NCI-H69 (cell line): ENCODE measurements at regions not wholly inside any gene's neighbourhood (a gene's known extent, or its start where the extent isn't known, plus 50 kb on each side); places are given as distances from the start of the nearest gene placed in this dataset.

Experiments used
- DNase-seq: peaks from one replicate; lab custom pipeline; 2025; lab: John Stamatoyannopoulos, UW

- DNase-seq = no peak
Observed at GRCh38 chr9:80233102-80233843, 661.5 kb downstream of the TLE4 start.

GRCh38 chr9:80231318-80232236 is 659.8 kb downstream of the TLE4 start:
- DNase-seq = no peak

GRCh38 chr9:80223897-80224296 is 652.1 kb downstream of the TLE4 start:
- no peak for DNase-seq

GRCh38 chr9:80222466-80223169 is 650.9 kb downstream of the TLE4 start:
- no peak for DNase-seq

- peak; percentile 62 for DNase-seq
Observed at GRCh38 chr9:80218328-80218727, 646.6 kb downstream of the TLE4 start.

DNA sequence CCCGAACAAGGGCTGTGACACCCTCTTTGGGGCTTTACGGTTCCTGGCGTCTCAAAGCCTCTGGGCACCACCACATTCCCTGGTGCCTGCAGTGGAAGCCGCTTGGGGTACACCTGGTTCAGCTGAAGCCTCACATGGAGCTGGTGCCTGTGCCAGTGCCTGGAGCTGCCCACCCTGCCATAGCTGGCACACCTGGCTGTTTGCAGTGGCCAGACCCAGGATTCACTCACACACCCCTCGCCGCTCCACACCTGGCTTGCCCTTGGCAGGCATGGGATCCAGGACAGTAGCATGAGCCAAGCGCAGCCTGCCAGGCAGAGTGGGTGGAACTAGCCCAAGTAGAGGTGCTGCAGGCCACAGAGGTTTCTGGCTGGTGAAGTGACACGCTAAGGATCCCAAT is 641.8 kb downstream of the TLE4 start:
- DNase-seq = no peak

- DNase-seq = no peak
Observed at GRCh38 chr9:80208696-80209095, 636.9 kb downstream of the TLE4 start.

DNA sequence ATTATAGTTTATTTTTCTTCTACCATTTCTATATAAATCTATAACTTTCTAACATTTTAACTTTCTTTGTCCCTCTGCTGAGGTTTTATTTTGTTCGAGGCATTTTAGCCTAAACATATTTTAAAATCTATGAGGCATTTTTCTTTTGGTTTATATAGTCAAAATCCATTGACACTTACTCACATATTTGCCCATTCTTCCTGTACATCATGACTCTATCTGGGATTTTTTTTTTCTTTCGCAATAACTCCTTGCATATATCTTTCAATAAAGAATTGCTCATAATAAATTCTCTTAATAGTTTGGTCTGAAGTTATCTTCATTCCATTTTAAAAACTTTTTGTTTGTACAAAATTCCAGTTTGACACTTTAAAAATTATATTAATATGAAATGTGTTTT is 632.3 kb downstream of the TLE4 start:
- DNase-seq = no peak

DNA sequence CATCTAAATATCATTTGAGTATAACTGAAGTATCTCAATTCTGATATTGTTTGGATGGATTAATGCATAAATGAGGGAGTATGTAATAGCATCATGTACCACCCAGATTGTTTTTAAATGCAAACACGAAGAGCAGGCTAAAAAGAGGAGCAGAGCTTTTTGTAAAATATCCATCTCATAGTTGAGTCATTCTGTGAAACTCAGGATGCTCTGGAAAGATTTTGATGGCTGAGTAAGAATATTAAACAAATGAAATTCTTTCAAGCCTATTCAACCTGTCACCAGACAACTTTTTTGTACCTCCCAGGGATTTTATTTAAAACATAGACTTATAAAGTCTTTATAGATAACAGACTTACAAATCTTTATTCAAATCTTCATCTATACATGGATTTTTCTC is 625.9 kb downstream of the TLE4 start:
- DNase-seq = no peak

GRCh38 chr9:80191108-80191507 is 619.3 kb downstream of the TLE4 start:
- no peak for DNase-seq

GRCh38 chr9:80188579-80188978 is 616.8 kb downstream of the TLE4 start:
- no peak for DNase-seq

GRCh38 chr9:80185112-80185738 is 613.5 kb downstream of the TLE4 start:
- DNase-seq = no peak

DNA sequence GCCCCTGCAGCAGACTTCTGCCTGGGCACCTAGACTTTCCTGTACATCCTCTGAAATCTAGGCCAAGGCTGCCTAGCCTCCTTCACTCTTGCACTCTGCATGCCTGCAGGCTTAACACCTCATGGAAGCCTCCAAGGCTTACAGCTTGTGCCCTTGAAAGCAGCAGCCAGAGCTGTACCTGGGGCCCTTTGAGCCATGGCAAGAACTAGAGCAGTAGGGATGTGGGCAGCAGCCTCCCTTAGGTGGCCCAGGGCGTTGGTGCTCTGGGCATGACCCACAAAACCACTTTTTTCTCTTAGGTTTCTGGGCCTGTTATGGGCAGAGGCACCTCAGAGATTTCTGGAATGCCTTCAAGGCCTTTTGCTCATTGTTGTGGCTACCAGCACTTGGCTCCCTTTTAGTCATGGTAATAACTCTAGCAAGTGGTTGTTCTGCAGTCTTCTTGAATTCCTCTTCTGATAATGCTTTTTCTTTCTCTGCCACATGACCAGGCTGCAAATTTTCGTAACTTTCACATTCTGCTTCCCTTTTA is 606.2 kb downstream of the TLE4 start:
- DNase-seq = no peak

DNA sequence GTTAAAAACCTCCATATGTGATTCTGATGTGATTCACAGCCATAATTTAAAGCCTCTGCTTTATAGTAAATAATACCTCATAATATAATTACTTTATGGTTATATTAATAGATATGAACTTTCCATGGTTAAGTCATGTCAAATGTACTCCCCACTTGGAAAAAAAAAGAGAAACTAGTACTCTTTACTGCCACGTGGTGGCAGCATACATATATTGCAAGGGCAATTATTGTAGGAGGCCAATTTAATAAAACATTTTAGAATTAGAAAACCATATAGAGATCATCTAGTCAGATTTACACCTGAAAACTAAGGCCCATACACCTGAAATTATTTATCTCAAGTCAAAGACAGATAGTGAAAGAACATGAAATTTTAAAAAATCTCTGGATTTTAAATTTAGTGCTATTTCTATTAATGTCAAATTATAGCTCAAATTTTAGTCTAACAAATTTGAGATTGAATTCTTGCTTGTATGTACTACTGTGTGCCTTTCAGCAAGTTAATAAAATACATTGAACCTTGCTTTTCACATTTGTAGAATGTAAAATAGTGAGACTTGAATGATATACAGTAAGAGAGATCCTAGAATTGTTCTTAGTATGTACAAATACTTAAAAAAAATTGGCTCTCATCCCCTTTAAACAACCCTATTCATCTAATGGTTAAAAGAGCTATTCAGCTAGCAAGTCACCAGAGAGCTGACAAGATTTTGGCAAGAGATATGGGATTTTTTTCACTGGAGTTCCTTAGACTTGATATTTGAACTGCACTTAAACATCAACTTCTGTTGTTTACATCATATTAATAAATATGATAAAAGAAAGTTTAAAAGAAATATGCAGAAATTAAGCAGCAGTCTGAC is 603.8 kb downstream of the TLE4 start:
- DNase-seq = peak; percentile 58

DNA sequence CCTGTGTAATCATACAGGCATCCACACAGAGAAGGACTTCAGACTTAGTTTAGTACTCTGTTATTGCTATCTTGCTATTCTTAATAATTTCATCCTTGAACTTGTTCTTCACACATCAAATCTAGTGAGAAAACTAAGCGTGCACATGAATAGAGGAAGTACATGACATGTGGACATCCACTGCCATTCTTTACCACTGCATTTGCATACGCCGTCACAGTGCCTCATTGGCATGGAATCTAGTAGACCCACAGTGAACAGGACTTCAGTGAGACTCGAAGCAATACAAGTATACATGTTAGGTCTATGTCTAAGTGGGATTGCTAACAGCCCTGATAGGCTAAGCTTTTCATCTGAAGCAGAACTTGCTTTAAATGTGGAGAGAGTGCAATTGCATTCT is 592.1 kb downstream of the TLE4 start:
- no peak for DNase-seq

DNA sequence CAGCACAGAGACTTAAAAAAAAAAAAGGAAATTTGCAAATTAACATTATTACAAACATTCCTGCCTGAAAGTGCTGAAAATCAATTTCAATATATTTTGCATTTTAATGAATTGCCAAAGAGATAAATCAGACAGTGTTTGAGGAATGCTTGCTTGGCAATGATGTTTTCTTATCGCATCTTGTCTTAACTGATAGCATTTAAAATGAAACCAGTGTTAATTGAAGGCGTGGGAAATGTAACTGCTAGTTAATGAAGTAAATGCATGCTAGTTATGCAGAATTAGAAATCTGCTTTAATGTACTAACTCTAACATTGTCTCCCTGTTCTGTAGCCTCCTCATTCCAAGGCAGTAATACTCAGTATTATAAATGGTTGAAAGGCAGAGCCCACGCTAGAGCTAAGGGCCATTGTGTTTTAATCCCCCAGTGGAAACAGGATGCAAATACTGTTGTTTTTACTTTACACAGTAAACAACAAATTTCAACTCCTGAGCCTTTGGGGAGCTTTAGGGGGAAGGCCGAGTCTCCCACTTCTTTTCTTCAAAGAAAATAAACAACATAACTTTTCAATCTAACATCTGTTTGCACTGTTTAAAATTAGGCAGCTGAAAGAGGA is 586.9 kb downstream of the TLE4 start:
- no peak for DNase-seq

DNA sequence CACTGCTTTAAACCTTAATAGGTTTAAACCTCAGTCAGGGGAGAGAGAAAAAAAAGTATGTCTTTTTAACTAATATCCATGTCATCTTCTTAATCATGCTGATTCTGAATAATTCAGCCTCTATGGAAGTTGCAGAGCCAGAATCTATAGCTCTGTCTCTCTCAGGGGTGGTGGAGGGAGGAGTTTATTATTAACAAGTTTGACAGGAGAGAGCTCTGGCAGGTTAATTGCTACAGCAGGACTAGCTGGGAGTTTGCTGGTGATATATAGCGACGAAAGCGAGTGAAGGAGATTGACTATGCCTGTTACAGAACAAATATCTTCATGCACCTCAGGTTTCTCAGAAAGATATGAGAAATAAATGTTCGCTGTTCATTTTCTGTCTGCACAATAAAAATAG is 586.4 kb downstream of the TLE4 start:
- DNase-seq = peak; percentile 41

DNA sequence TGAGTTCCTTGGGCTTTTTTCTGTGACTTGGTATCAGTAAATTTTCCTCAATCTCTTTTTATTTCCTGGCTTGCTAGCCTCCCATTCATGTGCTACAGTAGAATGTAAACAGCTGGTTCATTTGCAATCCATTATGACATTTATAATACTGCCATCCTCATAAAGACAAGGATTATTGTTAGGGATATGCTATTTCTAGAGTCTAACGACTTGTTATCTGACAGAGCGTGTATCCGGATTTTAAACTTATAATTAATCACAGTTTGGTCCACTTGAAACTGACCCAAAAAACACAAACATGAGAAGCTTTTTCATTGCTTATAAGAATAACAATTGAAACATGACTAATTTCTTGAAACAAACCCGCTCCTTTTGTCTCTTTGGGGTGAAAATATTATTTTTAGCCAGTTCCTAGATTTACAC is 585.8 kb downstream of the TLE4 start:
- DNase-seq = peak; percentile 38

DNA sequence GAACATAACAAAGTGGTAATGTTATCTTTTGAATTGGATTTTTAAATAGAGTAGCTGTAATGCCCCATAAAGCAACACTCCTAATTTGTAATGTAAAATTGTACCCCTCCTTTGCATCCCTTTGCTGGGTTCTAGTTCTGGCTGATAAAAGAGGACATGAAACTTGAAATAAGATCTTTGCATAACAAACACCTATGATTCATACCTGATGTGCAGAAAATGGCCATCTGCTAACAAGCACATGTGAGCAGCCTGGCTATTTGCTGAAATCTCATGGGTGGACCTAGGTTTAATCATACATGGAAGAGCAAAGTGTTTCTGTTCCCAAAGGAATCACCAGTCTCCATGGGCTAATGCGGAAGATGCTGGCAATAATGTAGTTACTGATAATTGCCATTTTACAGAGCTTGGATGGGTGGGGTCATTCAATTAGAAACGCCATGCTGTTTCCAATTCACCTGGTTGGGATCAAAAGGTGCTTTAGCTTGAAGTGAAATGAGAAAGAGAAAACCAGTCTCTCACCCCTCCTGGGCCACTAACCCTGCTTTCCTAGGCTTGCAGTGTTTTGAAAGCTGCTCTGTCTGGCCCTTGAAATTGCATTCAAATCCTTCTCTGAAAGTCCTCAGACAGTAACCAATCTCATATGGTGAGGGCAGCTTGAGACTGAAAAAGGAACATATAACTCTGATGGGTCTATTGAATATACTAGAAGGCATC is 585.1 kb downstream of the TLE4 start:
- peak; percentile 87 for DNase-seq

GRCh38 chr9:80156262-80156661 is 584.5 kb downstream of the TLE4 start:
- DNase-seq = no peak
